T-helper 2 cell treated with Interferon-gamma antibody and Interleukin-4, amounts not matched to agents 5 μg/mL and 100 μg/mL, for 36 hours (primary cell): ENCODE measurements at regions not wholly inside any gene's neighbourhood (a gene's known extent, or its start where the extent isn't known, plus 50 kb on each side); places are given as distances from the start of the nearest gene placed in this dataset.

Experiments used
- DNase-seq: peaks from one replicate; pipeline ENCODE4 v3.0.0; 2021; ENCODE audit warnings: low spot score
- H3K27ac Mint-ChIP-seq: one replicate; pipeline ENCODE4 v1.8.0; 2021; ENCODE audit warnings: mild to moderate bottlenecking, mixed read lengths
- H3K27me3 Mint-ChIP-seq: one replicate; pipeline ENCODE4 v1.8.0; 2021; ENCODE audit warnings: low read depth, mixed read lengths
- H3K36me3 Mint-ChIP-seq: one replicate; pipeline ENCODE4 v1.8.0; 2021; ENCODE audit warnings: low read depth, mixed read lengths
- H3K4me1 Mint-ChIP-seq: one replicate; pipeline ENCODE4 v1.8.0; 2021; ENCODE audit warnings: low read depth, mixed read lengths
- H3K4me3 Mint-ChIP-seq: one replicate; pipeline ENCODE4 v1.8.0; 2022; ENCODE audit warnings: mild to moderate bottlenecking, moderate library complexity, mixed read lengths
- H3K9me3 Mint-ChIP-seq: one replicate; pipeline ENCODE4 v1.8.0; 2021; ENCODE audit warnings: mixed read lengths

GRCh38 chr10:44435196-44435595, 50.3 kb upstream of the CXCL12 start:
- no peaks in the 10 kb centered on the region for H3K4me1 Mint-ChIP-seq
- peaks cover 6% of the 10 kb centered on the region for H3K9me3 Mint-ChIP-seq

GRCh38 chr10:44436240-44436639, 51.3 kb upstream of the CXCL12 start:
- no peaks in the 10 kb centered on the region for H3K27me3 Mint-ChIP-seq
- no peak overlapping the region for H3K27ac Mint-ChIP-seq
- H3K36me3 Mint-ChIP-seq: no peaks in the 10 kb centered on the region
- no peak for DNase-seq
- H3K4me3 Mint-ChIP-seq: no peak overlapping the region
- H3K4me1 Mint-ChIP-seq: no peaks in the 10 kb centered on the region
- H3K9me3 Mint-ChIP-seq: peaks cover 1% of the 10 kb centered on the region

More at GRCh38 chr10:44435196-44435595, 50.3 kb upstream of the CXCL12 start:
- no peaks in the 10 kb centered on the region for H3K27me3 Mint-ChIP-seq
- no peak overlapping the region for H3K27ac Mint-ChIP-seq
- DNase-seq: no peak
- H3K36me3 Mint-ChIP-seq: no peaks in the 10 kb centered on the region
- H3K4me3 Mint-ChIP-seq: no peak overlapping the region

- DNase-seq: no peak
- H3K4me3 Mint-ChIP-seq: no peak overlapping the region
- H3K27me3 Mint-ChIP-seq: no peaks in the 10 kb centered on the region
- H3K9me3 Mint-ChIP-seq: no peaks in the 10 kb centered on the region
- H3K27ac Mint-ChIP-seq: no peak overlapping the region
- H3K36me3 Mint-ChIP-seq: no peaks in the 10 kb centered on the region
- no peaks in the 10 kb centered on the region for H3K4me1 Mint-ChIP-seq
Measured at GRCh38 chr10:44437840-44438511, 53.1 kb upstream of the CXCL12 start.

GRCh38 chr10:44439239-44439957, 54.5 kb upstream of the CXCL12 start:
- H3K27ac Mint-ChIP-seq: no peak overlapping the region
- H3K27me3 Mint-ChIP-seq: no peaks in the 10 kb centered on the region
- H3K4me3 Mint-ChIP-seq: no peak overlapping the region
- DNase-seq: no peak
- no peaks in the 10 kb centered on the region for H3K4me1 Mint-ChIP-seq
- H3K9me3 Mint-ChIP-seq: peaks cover 6% of the 10 kb centered on the region
- no peaks in the 10 kb centered on the region for H3K36me3 Mint-ChIP-seq

- H3K36me3 Mint-ChIP-seq: no peaks in the 10 kb centered on the region
- peaks cover 8% of the 10 kb centered on the region for H3K9me3 Mint-ChIP-seq
- no peaks in the 10 kb centered on the region for H3K4me1 Mint-ChIP-seq
- no peak overlapping the region for H3K27ac Mint-ChIP-seq
- no peak for DNase-seq
- H3K4me3 Mint-ChIP-seq: no peak overlapping the region
- H3K27me3 Mint-ChIP-seq: no peaks in the 10 kb centered on the region
Measured at GRCh38 chr10:44439958-44440244, 55.0 kb upstream of the CXCL12 start.

GRCh38 chr10:44457259-44457658, 72.4 kb upstream of the CXCL12 start:
- no peak overlapping the region for H3K27ac Mint-ChIP-seq
- H3K4me3 Mint-ChIP-seq: no peak overlapping the region

GRCh38 chr10:44458671-44459413, 73.9 kb upstream of the CXCL12 start:
- Mint-ChIP-seq H3K9me3 (no peaks in the 10 kb centered on the region), H3K27me3 (no peaks in the 10 kb centered on the region), H3K4me1 (no peaks in the 10 kb centered on the region), H3K4me3 (no peak overlapping the region), H3K36me3 (no peaks in the 10 kb centered on the region), H3K27ac (no peak overlapping the region)
- DNase-seq: no peak

More at GRCh38 chr10:44457259-44457658, 72.4 kb upstream of the CXCL12 start:
- no peak for DNase-seq
- Mint-ChIP-seq H3K36me3 (no peaks in the 10 kb centered on the region), H3K9me3 (no peaks in the 10 kb centered on the region), H3K4me1 (no peaks in the 10 kb centered on the region), H3K27me3 (no peaks in the 10 kb centered on the region)

- Mint-ChIP-seq H3K36me3 (no peaks in the 10 kb centered on the region), H3K27me3 (no peaks in the 10 kb centered on the region), H3K27ac (no peak overlapping the region), H3K9me3 (no peaks in the 10 kb centered on the region), H3K4me1 (no peaks in the 10 kb centered on the region), H3K4me3 (no peak overlapping the region)
- DNase-seq: no peak
Measured at GRCh38 chr10:44459671-44460070, 74.8 kb upstream of the CXCL12 start.

- H3K4me1 Mint-ChIP-seq: no peaks in the 10 kb centered on the region
- H3K36me3 Mint-ChIP-seq: no peaks in the 10 kb centered on the region
- H3K27me3 Mint-ChIP-seq: no peaks in the 10 kb centered on the region
- DNase-seq: no peak
- no peak overlapping the region for H3K4me3 Mint-ChIP-seq
- no peaks in the 10 kb centered on the region for H3K9me3 Mint-ChIP-seq
- H3K27ac Mint-ChIP-seq: no peak overlapping the region
Measured at GRCh38 chr10:44460416-44460815, 75.5 kb upstream of the CXCL12 start.

- no peak for DNase-seq
- no peaks in the 10 kb centered on the region for H3K36me3 Mint-ChIP-seq
- no peak overlapping the region for H3K4me3 Mint-ChIP-seq
- no peak overlapping the region for H3K27ac Mint-ChIP-seq
- no peaks in the 10 kb centered on the region for H3K27me3 Mint-ChIP-seq
- no peaks in the 10 kb centered on the region for H3K4me1 Mint-ChIP-seq
- H3K9me3 Mint-ChIP-seq: no peaks in the 10 kb centered on the region
Measured at GRCh38 chr10:44462338-44462914, 77.5 kb upstream of the CXCL12 start.

GRCh38 chr10:44463511-44464121, 78.7 kb upstream of the CXCL12 start:
- no peaks in the 10 kb centered on the region for H3K27me3 Mint-ChIP-seq
- no peaks in the 10 kb centered on the region for H3K9me3 Mint-ChIP-seq
- DNase-seq: no peak

GRCh38 chr10:44464503-44464902, 79.6 kb upstream of the CXCL12 start:
- Mint-ChIP-seq H3K4me1 (no peaks in the 10 kb centered on the region), H3K27me3 (no peaks in the 10 kb centered on the region), H3K36me3 (no peaks in the 10 kb centered on the region), H3K4me3 (no peak overlapping the region), H3K27ac (no peak overlapping the region), H3K9me3 (no peaks in the 10 kb centered on the region)
- DNase-seq: no peak

More at GRCh38 chr10:44463511-44464121, 78.7 kb upstream of the CXCL12 start:
- no peaks in the 10 kb centered on the region for H3K4me1 Mint-ChIP-seq
- H3K4me3 Mint-ChIP-seq: no peak overlapping the region
- no peak overlapping the region for H3K27ac Mint-ChIP-seq
- no peaks in the 10 kb centered on the region for H3K36me3 Mint-ChIP-seq

- no peak overlapping the region for H3K27ac Mint-ChIP-seq
- DNase-seq: no peak
- no peaks in the 10 kb centered on the region for H3K27me3 Mint-ChIP-seq
- H3K4me3 Mint-ChIP-seq: no peak overlapping the region
- H3K36me3 Mint-ChIP-seq: no peaks in the 10 kb centered on the region
- no peaks in the 10 kb centered on the region for H3K4me1 Mint-ChIP-seq
- H3K9me3 Mint-ChIP-seq: no peaks in the 10 kb centered on the region
Measured at GRCh38 chr10:44465401-44466115, 80.7 kb upstream of the CXCL12 start.
